NCI-H2227 treated with DMSO at 0.1 percent for 48 hours (cell line): ENCODE measurements at regions not wholly inside any gene's neighbourhood (a gene's known extent, or its start where the extent isn't known, plus 50 kb on each side); places are given as distances from the start of the nearest gene placed in this dataset.

Experiments
- DNase-seq: peaks from one replicate; lab custom pipeline; 2025; lab: John Stamatoyannopoulos, UW

DNA sequence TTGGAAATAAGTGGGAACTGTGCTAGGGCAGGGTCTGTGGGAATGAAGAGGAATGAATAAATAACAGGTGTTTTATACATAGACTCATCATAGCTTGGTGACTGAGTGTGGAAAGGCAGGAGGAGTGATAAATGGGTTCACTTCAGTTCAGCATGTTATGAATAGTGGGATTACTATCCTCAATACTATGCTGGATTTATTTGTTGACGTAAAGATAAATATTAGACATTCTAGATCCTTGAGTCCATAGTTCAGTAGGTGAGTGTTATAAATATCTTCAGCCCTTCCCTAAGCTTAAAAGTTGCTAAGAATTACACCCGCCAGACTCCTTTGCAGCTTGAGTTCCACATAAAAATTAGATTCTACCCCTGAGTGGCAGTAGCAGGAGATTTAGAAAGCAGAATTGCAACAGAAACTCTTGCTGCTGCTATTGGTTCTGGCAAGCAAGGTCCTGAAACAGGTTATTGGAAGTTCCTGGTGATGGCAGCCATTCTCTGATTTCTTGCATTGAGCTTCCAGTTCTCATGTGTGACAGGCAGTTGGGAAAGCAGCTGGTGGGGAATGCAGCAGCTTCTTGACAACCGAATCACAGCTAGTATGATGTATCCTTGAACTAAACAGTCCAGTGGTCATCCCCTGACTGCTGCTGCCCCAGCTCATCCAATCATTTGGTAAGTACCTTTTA lies 1558.9 kb downstream of the FAM181B start:
- DNase-seq, result no peak

GRCh38 chr11:81165164-81165563 lies 1568.5 kb downstream of the FAM181B start:
- no peak for DNase-seq

GRCh38 chr11:81159900-81160299 lies 1573.8 kb downstream of the FAM181B start:
- DNase-seq, result no peak

DNA sequence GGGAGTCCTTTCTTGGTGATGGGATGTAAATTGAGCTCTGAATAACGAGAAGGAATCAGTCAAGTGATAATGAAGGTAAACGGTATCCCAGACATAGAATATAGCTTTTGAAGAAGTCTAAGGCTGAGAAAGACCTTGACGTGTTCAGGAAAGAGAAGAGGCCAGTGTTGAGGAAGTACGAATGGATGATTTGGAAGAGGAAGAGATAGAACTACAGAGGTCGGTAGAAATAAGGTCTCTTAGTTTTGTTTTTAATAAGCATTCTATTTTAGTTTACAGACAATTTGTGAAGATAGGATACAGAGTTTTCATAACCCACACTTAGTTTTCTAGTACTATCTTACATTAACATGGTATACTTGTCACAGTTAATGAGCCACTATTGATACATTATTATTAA lies 1598.1 kb downstream of the FAM181B start:
- DNase-seq, result no peak

GRCh38 chr11:81129618-81130017 lies 1604.0 kb downstream of the FAM181B start:
- no peak for DNase-seq

GRCh38 chr11:81112718-81113117 lies 1620.9 kb downstream of the FAM181B start:
- DNase-seq, result no peak

- no peak for DNase-seq
Observed at GRCh38 chr11:81104051-81104450, 1629.6 kb downstream of the FAM181B start.

- DNase-seq, result no peak
Observed at GRCh38 chr11:81098471-81098870, 1635.2 kb downstream of the FAM181B start.

DNA sequence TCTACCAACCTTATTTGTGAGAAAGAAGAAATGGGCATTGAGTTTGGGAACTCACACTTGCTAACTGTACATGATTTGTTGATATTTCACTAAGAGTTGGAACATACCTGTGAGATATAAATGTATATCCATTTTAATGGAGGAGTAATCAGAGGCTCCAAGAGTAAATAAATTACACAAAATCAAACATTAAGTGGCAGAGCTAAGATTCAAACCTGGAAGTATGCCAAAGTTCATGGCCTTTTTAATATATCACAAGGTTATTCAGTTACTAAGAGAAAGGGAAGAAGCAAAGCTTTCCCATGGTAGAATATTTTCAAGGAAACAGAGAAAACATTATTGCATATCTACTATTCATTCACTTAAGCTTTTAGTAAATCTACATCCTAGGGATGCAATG lies 1641.1 kb downstream of the FAM181B start:
- no peak for DNase-seq

DNA sequence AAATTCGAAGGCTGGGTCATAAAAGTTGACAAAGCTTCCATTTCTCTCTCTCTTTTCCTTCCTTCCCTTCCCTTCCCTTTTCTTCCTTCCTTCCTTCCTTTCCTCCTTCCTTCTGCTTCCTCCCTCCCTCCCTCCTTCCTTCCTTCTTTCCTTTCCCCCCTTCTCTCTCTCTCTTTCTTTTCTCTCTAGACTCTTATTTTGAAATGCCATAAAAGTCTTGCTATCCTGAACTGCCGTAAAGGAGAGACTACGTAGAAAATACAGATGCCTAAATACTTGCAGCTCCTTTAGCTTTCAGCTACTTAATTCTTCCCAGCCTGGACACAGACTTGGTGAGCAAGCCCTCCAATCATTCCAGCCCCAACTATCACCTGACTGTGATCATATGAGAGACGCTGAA lies 1644.4 kb downstream of the FAM181B start:
- DNase-seq, result no peak

DNA sequence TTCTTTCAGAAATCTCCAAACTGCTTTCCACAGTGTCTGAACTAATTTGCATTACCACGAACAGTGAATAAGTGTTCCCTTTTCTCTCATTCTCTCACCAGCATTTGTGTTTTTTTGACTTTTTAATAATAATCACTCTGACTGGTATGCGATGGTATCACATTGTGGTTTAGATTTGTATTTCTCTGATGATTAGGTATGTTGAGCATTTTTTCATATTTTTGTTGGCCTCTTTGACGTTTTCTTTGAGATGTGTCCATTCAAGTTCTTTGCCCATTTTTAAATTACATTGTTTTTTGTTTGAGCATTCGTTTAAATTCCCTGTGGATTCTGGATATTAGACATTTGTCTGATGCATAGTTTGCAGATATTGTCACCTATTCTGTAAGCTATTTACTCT lies 1639.6 kb upstream of the TENM4 start:
- DNase-seq, result no peak

DNA sequence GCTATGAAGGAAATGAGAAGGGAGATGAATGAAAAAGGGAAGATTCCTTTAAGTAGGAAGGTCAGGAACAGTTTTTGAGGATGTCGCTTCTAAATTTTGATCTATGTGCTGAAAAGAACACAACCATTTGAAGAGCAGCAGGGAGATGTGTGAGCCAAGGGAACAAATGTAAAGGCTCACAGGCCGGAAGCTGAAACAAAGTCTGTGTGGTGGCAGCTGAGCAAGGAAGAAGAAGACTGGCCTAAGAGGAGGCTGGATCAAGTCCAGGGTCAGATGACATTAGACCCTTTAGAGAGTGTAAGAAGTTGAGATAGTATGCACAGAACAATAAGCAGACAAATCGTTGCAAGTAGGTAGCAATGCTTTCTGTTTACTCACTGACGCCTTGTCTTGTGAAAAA lies 1631.4 kb upstream of the TENM4 start:
- DNase-seq, result no peak

DNA sequence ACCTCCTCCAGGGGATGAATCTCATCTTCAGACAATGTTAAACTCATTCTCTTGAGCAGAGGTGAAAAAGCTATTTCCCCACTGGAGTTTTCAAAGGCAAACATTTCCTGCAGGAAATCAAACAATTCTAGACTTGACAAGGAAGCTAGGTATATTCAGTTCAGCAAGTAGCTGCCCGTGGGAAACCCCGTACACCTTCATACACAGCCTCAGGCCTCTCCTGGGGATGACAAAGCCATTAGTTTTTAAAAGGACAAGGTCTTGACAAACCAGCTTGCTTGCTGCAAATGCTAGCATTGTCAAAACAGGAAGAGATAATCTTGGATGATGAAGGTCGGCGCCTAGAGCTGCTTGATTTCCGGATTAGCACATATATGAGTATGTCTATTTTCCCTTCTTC lies 1630.8 kb upstream of the TENM4 start:
- DNase-seq, result no peak

DNA sequence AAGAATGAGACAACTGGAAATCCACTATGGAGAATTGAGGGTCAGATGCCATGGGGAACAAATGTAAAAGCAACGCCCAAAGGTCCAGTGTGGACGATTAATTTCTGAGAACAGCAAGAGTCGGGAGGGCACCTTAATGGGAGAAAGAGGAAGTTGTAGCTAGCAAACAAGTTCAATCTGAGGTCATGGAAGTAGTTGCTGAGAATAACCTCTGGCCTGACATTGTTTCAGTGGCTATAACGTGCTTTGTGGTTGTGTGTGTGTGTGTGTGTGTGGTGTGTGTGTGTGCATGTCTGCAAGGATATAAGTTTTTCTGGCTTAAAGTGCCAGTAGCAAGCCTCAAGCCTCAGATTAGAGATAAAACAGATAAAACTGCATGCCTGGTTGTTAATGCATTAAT lies 1630.1 kb upstream of the TENM4 start:
- DNase-seq, result no peak

- no peak for DNase-seq
Observed at GRCh38 chr11:81059356-81059755, 1618.5 kb upstream of the TENM4 start.

GRCh38 chr11:81052344-81053158 lies 1611.7 kb upstream of the TENM4 start:
- DNase-seq, result no peak

DNA sequence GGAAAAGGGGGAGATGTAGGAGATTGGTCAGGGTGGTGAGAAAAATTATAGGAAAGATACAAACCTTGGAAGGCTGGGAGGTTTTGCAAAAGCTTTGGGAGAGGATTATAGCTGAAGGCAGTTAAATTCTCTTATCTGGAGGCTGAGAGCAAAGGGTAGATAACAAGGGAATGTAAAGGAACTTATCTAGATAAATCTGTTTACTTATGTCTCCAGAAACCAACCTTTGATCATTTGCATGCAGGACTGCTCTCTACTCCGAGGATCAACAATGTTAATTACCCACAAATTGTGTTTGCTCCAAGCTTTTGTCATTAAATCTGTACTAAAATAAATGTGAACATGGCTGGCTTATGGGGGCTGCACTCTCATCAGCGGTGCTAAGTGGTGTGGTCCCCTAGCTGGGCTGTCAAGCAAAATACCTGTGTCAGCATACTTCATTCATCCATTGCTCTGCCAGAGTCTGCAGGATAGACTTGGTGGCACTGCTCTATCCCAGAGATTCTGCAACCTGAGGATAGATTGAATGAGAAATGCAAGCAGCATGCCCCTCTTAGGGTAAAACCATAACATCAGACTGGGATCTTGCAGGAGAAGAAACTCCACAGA lies 1599.2 kb upstream of the TENM4 start:
- DNase-seq, result no peak

DNA sequence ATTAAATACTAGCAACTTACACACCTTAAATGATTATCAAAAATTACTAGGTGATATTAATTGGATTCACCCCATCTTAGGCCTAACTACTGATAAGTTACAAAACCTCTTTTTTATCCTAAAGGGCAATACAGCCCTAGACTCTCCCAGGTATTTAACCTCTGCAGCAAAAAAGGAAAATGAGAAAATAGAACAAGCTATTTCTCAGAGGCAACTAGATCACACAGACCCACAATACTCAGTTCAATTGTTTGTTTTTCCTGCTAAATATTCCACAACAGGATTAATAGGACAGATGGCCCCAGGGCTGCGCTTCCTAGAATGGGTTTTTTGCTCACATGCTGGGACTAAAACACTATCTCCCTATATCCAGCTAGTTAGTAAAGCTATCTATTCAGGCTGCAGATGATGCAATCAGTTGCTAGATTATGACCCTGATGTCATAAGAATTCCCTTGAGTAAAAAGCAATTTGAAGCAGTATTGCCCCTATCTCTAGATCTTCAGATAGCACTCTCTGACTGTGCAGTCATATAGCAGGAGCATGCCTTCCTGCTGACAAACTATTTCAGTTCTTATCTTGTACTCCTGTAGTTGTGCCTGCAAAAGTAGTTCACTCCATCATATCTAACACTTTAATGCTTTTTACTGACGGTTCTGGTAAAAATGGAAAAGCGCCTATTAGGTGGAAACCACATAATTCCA lies 1595.5 kb upstream of the TENM4 start:
- no peak for DNase-seq

GRCh38 chr11:81033779-81034540 lies 1593.1 kb upstream of the TENM4 start:
- no peak for DNase-seq

DNA sequence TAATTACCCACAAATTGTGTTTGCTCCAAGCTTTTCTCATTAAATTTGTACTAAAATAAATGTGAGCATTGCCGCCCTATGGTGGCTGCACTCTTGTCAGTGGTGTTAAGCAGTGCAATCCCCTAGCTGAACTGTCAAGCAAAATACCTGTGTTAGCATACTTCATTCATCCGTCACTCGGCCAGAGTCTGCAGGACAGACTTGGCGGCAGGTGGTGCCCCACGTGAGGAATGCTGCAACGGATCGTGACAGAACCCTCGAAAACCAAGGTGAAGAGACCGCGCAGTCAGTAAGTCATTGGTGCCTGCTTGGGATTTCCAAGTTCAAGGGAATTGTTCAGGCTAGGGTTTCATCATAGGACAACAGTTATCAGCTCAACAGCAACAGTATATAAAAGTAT lies 1592.1 kb upstream of the TENM4 start:
- DNase-seq, result no peak

GRCh38 chr11:81030186-81030585 lies 1589.4 kb upstream of the TENM4 start:
- no peak for DNase-seq

- DNase-seq, result no peak
Observed at GRCh38 chr11:81026032-81026431, 1585.2 kb upstream of the TENM4 start.
